OCI-LY7 (cell line): ENCODE measurements at regions not wholly inside any gene's neighbourhood (a gene's known extent, or its start where the extent isn't known, plus 50 kb on each side); places are given as distances from the start of the nearest gene placed in this dataset.

Experiments
- BruUV-seq: library from RNA; stranded (reverse); fragments of 400-500 nt; replicated peaks from 2 replicates; lab custom pipeline; 2021; lab: Mats Ljungman, UMichigan
- CTCF ChIA-PET: fragments of 300-600 bp; sonication (Branson Sonifier 250); formaldehyde crosslinking; loops from one replicate; lab custom pipeline; 2022; ENCODE audit warnings: antibody characterized with exemption; ENCODE audit not compliant: unreplicated experiment; lab: Charles Lee
- POLR2A ChIA-PET: fragments of 300-600 bp; sonication (Branson Sonifier 250); formaldehyde crosslinking; loops from one replicate; lab custom pipeline; 2022; ENCODE audit warnings: antibody characterized with exemption; lab: Charles Lee
- DNase-seq: peaks from one replicate; pipeline ENCODE4 v3.0.0-alpha.2; 2015; ENCODE audit warnings: low spot score
- H2AFZ ChIP-seq: fragments of 200-600 bp; sonication (generic), shearing (Covaris generic); 2 replicates; pipeline ENCODE4 v1.6.1; 2014; ENCODE audit warnings: mild to moderate bottlenecking, antibody characterized with exemption, low read length, moderate library complexity
- H3K27ac ChIP-seq: fragments of 200-600 bp; sonication (generic); 2 replicates; pipeline ENCODE4 v1.5.1; 2014; ENCODE audit warnings: mixed run types, low read depth, mild to moderate bottlenecking, moderate library complexity, low read length, inconsistent platforms; ENCODE audit not compliant: poor library complexity, severe bottlenecking
- H3K36me3 ChIP-seq: fragments of 200-600 bp; sonication (generic); 2 replicates; pipeline ENCODE4 v1.6.1; 2014; ENCODE audit warnings: mild to moderate bottlenecking, antibody characterized with exemption, low read length, moderate library complexity, mixed read lengths; ENCODE audit not compliant: insufficient read depth
- H3K4me1 ChIP-seq: fragments of 200-600 bp; sonication (generic); 2 replicates; pipeline ENCODE4 v1.5.1; 2014; ENCODE audit warnings: mild to moderate bottlenecking, low read length; ENCODE audit not compliant: insufficient read depth, poor library complexity, severe bottlenecking
- H3K4me2 ChIP-seq: fragments of 200-600 bp; sonication (generic); 2 replicates; pipeline ENCODE4 v1.6.1; 2014; ENCODE audit warnings: mild to moderate bottlenecking, low read length
- H3K4me3 ChIP-seq: fragments of 200-600 bp; sonication (generic); 2 replicates; pipeline ENCODE4 v1.5.1; 2014; ENCODE audit warnings: mild to moderate bottlenecking, low read depth, low read length; ENCODE audit not compliant: poor library complexity, severe bottlenecking
- H3K79me2 ChIP-seq: fragments of 200-600 bp; sonication (generic); 2 replicates; pipeline ENCODE4 v1.6.1; 2016; ENCODE audit warnings: low read depth, mild to moderate bottlenecking, low read length, moderate library complexity, mixed read lengths; ENCODE audit not compliant: insufficient read depth
- H3K9me2 ChIP-seq: fragments of 200-600 bp; sonication (generic); 2 replicates; pipeline ENCODE4 v1.6.1; 2016; ENCODE audit warnings: mild to moderate bottlenecking, low read length, mixed read lengths; ENCODE audit not compliant: insufficient read depth
- H3K9me3 ChIP-seq: fragments of 200-600 bp; sonication (generic); 2 replicates; pipeline ENCODE4 v1.6.1; 2014; ENCODE audit warnings: mild to moderate bottlenecking, mixed run types, low read length, mixed read lengths
- H4K20me1 ChIP-seq: fragments of 200-600 bp; sonication (generic); 2 replicates; pipeline ENCODE4 v1.6.1; 2014; ENCODE audit warnings: mild to moderate bottlenecking, antibody characterized with exemption, low read length, moderate library complexity, mixed read lengths; ENCODE audit not compliant: insufficient read depth
- EZH2phosphoT487 ChIP-seq: fragments of 200-600 bp; sonication (generic); IDR thresholded peaks from 2 replicates; pipeline ENCODE4 v1.6.1; 2018; ENCODE audit warnings: low read depth, borderline replicate concordance, mild to moderate bottlenecking, mixed run types, antibody characterized with exemption, low read length, moderate library complexity, mixed read lengths
- intact Hi-C: fragments of 100-400 bp; cut with micrococcal nuclease; formaldehyde crosslinking; loops from one replicate; pipeline ENCODE4 v1.10.0; 2022; ENCODE audit not compliant: unreplicated experiment
- TF ChIP-seq, protein P1 (sequence below): fragments of 200-600 bp; sonication (generic); conservative IDR thresholded peaks from 2 replicates; pipeline ENCODE4 v1.5.1; 2014; ENCODE audit warnings: mild to moderate bottlenecking, antibody characterized with exemption, low read length, moderate library complexity, mixed read lengths

DNA sequence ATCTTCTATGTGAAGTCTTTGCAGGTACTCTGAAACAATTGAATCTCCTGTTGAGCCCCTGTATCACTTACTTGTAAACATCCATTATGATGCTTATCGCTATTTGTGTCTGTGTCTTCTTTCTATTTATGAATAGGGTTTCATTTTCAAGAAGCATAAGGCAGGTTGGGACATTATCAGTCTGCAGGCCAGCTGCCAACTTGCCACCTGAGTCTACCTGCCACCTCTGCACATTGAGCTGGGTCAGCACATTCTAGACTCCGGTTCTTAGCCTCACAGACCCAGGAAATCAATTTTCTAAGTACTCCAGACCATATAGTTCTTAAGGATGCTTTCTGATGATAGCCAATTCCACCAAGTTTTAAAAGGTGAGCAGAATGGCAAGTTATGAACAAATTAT lies 105.7 kb upstream of the MCTP2 start:
- no peaks in the 10 kb centered on the region for H3K9me2 ChIP-seq
- ChIA-PET CTCF (no interaction called here), POLR2A (no interaction called here)
- no TSS peak for BruUV-seq
- DNase-seq: no peak
- no peak overlapping the region for H2AFZ ChIP-seq
- no peaks in the 10 kb centered on the region for H4K20me1 ChIP-seq
- no peaks in the 10 kb centered on the region for H3K79me2 ChIP-seq
- H3K4me3 ChIP-seq: no peak overlapping the region
- H3K36me3 ChIP-seq: no peaks in the 10 kb centered on the region
- H3K4me2 ChIP-seq: no peak overlapping the region
- no peaks in the 10 kb centered on the region for H3K4me1 ChIP-seq
- no peak overlapping the region for H3K27ac ChIP-seq
- no peak for TF ChIP-seq EZH2phosphoT487
- TF ChIP-seq, protein P1, sequence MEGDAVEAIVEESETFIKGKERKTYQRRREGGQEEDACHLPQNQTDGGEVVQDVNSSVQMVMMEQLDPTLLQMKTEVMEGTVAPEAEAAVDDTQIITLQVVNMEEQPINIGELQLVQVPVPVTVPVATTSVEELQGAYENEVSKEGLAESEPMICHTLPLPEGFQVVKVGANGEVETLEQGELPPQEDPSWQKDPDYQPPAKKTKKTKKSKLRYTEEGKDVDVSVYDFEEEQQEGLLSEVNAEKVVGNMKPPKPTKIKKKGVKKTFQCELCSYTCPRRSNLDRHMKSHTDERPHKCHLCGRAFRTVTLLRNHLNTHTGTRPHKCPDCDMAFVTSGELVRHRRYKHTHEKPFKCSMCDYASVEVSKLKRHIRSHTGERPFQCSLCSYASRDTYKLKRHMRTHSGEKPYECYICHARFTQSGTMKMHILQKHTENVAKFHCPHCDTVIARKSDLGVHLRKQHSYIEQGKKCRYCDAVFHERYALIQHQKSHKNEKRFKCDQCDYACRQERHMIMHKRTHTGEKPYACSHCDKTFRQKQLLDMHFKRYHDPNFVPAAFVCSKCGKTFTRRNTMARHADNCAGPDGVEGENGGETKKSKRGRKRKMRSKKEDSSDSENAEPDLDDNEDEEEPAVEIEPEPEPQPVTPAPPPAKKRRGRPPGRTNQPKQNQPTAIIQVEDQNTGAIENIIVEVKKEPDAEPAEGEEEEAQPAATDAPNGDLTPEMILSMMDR: no peak
- intact Hi-C loops: no loop called here
- no peaks in the 10 kb centered on the region for H3K9me3 ChIP-seq

DNA sequence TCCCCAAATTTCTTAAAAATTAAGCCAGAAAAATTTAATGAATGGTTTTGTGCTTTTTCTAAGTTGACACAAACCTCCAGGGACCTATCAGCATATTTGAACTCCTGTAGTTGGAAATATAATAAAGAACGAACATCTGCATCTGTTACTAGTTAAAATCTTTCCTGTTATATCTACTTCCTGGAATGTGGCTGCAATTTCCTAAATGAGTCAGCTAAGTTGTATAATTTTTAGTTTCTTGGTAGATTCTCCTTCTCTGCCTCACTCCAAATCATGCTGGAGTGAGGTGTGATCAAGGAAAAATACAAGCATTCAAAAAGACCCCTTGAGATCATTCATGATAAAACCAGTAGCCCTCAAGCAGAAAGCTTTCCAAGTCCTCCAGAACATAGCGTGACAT lies 106.2 kb upstream of the MCTP2 start:
- CTCF ChIA-PET: no interaction called here
- no peak overlapping the region for H3K4me3 ChIP-seq
- H3K9me3 ChIP-seq: no peaks in the 10 kb centered on the region
- POLR2A ChIA-PET: interaction anchor here (0.7 kb wide), 1 partner anchor 953 kb away, joined by 3 read pairs; no protein-coding TSS in a partner anchor
- H3K27ac ChIP-seq: no peak overlapping the region
- no peak overlapping the region for H3K4me2 ChIP-seq
- no peaks in the 10 kb centered on the region for H3K36me3 ChIP-seq
- H3K79me2 ChIP-seq: no peaks in the 10 kb centered on the region
- no TSS peak for BruUV-seq
- DNase-seq: no peak
- no peak overlapping the region for H2AFZ ChIP-seq
- H4K20me1 ChIP-seq: no peaks in the 10 kb centered on the region
- no peaks in the 10 kb centered on the region for H3K4me1 ChIP-seq
- intact Hi-C loops: no loop called here
- H3K9me2 ChIP-seq: no peaks in the 10 kb centered on the region
- TF ChIP-seq EZH2phosphoT487: no peak
- TF ChIP-seq, protein P1: no peak

DNA sequence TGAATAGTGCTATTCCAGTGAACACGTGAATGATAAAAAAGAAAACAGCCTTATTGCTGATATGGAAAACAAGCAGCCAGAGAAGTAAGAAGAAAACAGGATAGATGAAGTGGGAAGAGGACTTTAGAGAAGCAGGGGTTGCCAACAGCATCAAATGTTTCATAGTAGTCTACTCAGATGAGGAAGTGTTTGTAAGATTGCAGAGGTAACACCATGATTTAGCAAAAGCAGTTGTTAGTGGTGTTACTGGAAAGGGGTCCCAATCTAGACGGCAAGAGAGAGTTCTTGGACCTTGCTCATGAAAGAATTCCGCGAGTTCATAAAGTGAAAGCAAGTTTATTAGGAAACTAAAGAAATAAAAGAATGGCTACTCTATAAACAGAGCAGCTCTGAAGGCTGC lies 108.8 kb upstream of the MCTP2 start:
- no TSS peak for BruUV-seq
- Histone ChIP-seq H2AFZ (no peak overlapping the region), H4K20me1 (no peaks in the 10 kb centered on the region), H3K4me1 (no peaks in the 10 kb centered on the region), H3K27ac (no peak overlapping the region), H3K4me3 (no peak overlapping the region), H3K36me3 (no peaks in the 10 kb centered on the region), H3K9me3 (no peaks in the 10 kb centered on the region), H3K4me2 (no peak overlapping the region), H3K79me2 (no peaks in the 10 kb centered on the region), H3K9me2 (no peaks in the 10 kb centered on the region)
- no peak for DNase-seq
- ChIA-PET POLR2A (interaction anchor here (0.7 kb wide), 1 partner anchor 25 kb away, joined by 3 read pairs; no protein-coding TSS in a partner anchor), CTCF (no interaction called here)
- intact Hi-C loops: loop anchor here (5.0 kb wide), 2 partner anchors 125 to 1090 kb away; no protein-coding TSS in a partner anchor
- TF ChIP-seq EZH2phosphoT487: no peak
- TF ChIP-seq, protein P1: no peak
